NB4 (cell line): ENCODE measurements at regions not wholly inside any gene's neighbourhood (a gene's known extent, or its start where the extent isn't known, plus 50 kb on each side); places are given as distances from the start of the nearest gene placed in this dataset.

Experiments
- POLR2A ChIP-seq: IDR thresholded peaks from 2 replicates; pipeline ENCODE4 v1.6.1; 2011; ENCODE audit warnings: mild to moderate bottlenecking; ENCODE audit not compliant: insufficient read length; ENCODE audit errors: extremely low read depth
- TF ChIP-seq, protein P1 (sequence below): IDR thresholded peaks from one replicate; pipeline ENCODE4 v1.5.1; 2012; ENCODE audit warnings: low read depth, low read length
- TF ChIP-seq, protein P2 (sequence below): IDR thresholded peaks from 2 replicates; pipeline ENCODE4 v1.6.1; 2011; ENCODE audit warnings: low read depth, low read length

DNA sequence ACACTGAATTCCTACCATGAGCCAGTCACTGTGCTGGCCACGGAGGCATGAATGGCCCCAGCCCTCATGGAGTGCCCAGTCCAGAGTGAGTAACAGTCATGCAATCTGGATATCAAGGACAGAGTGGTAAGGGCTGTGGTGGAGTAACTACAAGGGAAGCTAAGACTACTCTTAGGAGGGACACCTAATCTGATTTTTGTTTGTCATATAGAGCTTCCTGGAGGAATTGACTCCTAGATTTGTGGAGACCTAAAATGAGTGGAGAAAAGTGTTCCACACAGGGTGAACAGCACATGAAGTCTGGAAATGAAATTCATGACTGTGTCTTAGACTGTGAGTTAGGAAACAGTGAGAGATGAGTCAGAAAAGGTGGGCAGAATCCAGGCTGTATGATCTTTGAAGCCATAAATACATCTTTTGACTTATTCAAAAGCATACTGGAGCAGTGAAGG lies 219.9 kb downstream of the NFKBIZ start:
- TF ChIP-seq, protein P1, sequence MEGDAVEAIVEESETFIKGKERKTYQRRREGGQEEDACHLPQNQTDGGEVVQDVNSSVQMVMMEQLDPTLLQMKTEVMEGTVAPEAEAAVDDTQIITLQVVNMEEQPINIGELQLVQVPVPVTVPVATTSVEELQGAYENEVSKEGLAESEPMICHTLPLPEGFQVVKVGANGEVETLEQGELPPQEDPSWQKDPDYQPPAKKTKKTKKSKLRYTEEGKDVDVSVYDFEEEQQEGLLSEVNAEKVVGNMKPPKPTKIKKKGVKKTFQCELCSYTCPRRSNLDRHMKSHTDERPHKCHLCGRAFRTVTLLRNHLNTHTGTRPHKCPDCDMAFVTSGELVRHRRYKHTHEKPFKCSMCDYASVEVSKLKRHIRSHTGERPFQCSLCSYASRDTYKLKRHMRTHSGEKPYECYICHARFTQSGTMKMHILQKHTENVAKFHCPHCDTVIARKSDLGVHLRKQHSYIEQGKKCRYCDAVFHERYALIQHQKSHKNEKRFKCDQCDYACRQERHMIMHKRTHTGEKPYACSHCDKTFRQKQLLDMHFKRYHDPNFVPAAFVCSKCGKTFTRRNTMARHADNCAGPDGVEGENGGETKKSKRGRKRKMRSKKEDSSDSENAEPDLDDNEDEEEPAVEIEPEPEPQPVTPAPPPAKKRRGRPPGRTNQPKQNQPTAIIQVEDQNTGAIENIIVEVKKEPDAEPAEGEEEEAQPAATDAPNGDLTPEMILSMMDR: no peak
- TF ChIP-seq POLR2A: no peak
- TF ChIP-seq, protein P2, sequence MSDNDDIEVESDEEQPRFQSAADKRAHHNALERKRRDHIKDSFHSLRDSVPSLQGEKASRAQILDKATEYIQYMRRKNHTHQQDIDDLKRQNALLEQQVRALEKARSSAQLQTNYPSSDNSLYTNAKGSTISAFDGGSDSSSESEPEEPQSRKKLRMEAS: no peak
